ENCODE measurements at regions not wholly inside any gene's neighbourhood (a gene's known extent, or its start where the extent isn't known, plus 50 kb on each side); places are given as distances from the start of the nearest gene placed in this dataset.
"Not testable (repeated sequence)": the region's sequence is repeated elsewhere in the genome, so short reads cannot be mapped to it uniquely, and the experiment has no call there.

DNA sequence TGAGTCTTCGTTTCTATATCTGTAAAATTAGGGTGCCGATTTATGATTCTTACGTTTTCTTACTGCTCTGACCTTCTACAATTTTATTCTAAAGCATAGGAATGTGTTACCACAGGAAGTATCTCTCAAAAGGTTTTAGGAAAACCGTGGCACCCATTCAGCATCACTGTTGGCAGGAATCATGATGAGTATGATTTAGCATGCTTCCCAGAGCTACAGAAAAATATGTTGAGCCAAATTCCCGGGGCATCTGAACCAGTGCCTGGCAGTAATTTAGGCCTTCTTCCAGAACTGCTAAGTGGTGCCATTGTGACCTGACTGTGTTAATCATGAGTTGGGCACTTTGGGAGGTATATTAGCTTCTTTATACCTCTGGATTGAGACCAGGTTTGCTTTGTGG, 605.0 kb upstream of the RAG2 start:
- Mint-ChIP-seq H3K27ac (no peak overlapping the region), H3K27me3 (no peaks in the 10 kb centered on the region), H3K4me1 (ENCODE audit: low read depth) (no peaks in the 10 kb centered on the region), H3K4me3 (no peak overlapping the region), H3K36me3 (ENCODE audit: low read depth) (no peaks in the 10 kb centered on the region), H3K9me3 (peaks cover 10% of the 10 kb centered on the region)
- no peak for DNase-seq

DNA sequence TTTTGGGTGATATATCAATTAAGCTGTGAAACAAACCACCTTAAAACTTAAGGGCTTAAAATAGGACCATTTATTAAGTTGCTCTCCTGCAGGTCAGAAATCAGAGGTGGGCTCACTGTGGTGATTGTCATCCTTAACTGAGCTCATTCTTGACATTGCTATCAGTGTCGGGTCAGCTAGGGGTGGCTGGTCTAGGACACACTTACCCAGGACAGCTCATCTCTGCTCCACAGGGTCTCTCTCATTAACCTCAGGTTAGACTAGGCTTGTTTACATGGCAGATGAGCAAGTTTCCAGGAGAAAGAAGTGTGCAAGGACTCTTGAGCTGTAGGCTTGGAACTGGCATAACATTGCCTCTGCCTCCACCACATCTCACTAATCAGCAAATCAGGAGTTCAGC, 601.0 kb upstream of the RAG2 start:
- Mint-ChIP-seq H3K36me3 (ENCODE audit: low read depth) (no peaks in the 10 kb centered on the region), H3K4me1 (ENCODE audit: low read depth) (no peaks in the 10 kb centered on the region), H3K4me3 (no peak overlapping the region), H3K27me3 (no peaks in the 10 kb centered on the region), H3K27ac (no peak overlapping the region), H3K9me3 (peaks cover 12% of the 10 kb centered on the region)
- no peak for DNase-seq

DNA sequence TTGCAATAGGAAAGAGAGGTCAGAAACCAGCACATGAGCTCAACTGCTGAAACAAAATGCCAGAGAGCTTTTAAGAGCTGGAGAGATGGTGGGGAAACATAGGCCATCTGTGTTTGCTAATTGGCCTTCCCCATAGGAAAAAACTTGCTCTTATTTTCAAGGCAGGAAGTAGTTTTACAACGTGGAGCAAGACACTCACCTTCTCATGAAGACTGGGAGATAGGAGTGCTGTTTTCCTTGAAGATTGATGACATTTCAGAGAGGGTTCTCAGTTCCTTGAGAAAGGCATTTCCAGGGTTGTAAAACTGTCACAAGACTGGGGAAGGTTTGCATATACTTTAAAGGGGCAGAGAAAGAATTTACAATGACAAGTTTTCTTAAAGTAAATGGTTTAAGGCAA, 586.3 kb upstream of the RAG2 start:
- DNase-seq = no peak
- Mint-ChIP-seq H3K36me3 (ENCODE audit: low read depth) (no peaks in the 10 kb centered on the region), H3K27ac (no peak overlapping the region), H3K4me3 (no peak overlapping the region), H3K4me1 (ENCODE audit: low read depth) (no peaks in the 10 kb centered on the region), H3K27me3 (no peaks in the 10 kb centered on the region), H3K9me3 (peaks cover 8% of the 10 kb centered on the region)

DNA sequence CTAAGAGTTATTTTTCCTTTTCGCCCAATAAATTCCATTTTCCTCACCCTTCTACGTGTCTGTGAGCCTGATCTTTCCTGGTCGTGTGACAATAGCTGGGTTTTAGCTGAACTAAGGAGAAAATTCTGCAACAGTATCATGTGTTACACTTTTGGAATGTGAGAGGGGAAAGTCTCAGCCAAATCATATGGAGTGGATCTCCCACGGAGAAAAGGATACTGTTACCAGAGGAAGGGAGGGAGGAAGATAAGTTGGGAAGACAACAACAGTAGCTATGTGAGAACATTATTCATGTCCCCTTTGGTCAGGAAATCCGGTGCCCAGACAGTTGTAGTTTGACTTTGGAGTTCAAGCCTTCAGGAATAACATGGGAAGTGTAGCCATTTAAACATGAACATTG, 584.0 kb upstream of the RAG2 start:
- DNase-seq = no peak
- Mint-ChIP-seq H3K27ac (no peak overlapping the region), H3K27me3 (no peaks in the 10 kb centered on the region), H3K4me1 (ENCODE audit: low read depth) (no peaks in the 10 kb centered on the region), H3K36me3 (ENCODE audit: low read depth) (no peaks in the 10 kb centered on the region), H3K9me3 (peaks cover 8% of the 10 kb centered on the region), H3K4me3 (no peak overlapping the region)

DNA sequence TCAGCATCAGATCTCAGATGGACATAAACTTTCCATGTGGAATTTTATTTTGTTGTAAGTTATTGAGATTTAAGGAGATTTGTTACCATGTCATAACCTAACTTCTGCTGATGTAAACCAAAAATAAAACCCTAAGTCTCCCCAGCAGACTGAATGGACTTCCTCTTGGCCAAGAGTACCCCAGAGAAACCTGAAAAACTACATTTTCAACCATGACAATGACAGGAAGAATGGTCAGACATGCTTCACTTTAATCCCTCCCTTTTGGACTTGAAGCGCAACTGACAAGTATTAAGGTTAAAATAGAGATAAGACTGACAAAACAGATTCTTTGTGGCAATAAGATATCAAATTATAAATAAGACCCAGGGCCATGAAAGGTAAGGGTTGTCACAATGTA, 579.7 kb upstream of the RAG2 start:
- Mint-ChIP-seq H3K4me1 (ENCODE audit: low read depth) (no peaks in the 10 kb centered on the region), H3K9me3 (peaks cover 8% of the 10 kb centered on the region), H3K36me3 (ENCODE audit: low read depth) (no peaks in the 10 kb centered on the region), H3K4me3 (no peak overlapping the region), H3K27me3 (no peaks in the 10 kb centered on the region), H3K27ac (no peak overlapping the region)
- DNase-seq = no peak

DNA sequence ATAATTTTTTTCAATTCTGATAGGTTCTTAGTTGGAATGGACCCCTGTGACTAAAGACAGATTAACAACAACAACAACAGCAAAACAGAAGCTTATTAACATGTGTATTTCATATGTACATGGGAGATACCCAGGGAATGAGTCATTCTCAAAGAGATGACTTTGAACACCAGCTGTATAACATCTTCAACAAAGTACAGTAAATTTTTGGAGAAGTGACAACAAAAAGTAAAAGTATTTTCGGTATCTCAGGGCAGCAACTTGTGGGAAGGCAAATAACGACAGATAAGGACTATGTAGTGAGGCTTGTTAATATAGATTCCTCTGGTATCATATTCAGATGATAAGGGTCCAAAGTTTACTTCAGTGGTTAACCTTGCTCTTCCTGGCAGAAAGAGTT, 573.4 kb upstream of the RAG2 start:
- no peak overlapping the region for H3K4me3 Mint-ChIP-seq
- H3K9me3 Mint-ChIP-seq = peaks cover 10% of the 10 kb centered on the region
- no peaks in the 10 kb centered on the region for H3K4me1 Mint-ChIP-seq (ENCODE audit: low read depth)
- H3K27ac Mint-ChIP-seq = no peak overlapping the region
- H3K36me3 Mint-ChIP-seq (ENCODE audit: low read depth) = no peaks in the 10 kb centered on the region
- no peaks in the 10 kb centered on the region for H3K27me3 Mint-ChIP-seq
- no peak for DNase-seq

DNA sequence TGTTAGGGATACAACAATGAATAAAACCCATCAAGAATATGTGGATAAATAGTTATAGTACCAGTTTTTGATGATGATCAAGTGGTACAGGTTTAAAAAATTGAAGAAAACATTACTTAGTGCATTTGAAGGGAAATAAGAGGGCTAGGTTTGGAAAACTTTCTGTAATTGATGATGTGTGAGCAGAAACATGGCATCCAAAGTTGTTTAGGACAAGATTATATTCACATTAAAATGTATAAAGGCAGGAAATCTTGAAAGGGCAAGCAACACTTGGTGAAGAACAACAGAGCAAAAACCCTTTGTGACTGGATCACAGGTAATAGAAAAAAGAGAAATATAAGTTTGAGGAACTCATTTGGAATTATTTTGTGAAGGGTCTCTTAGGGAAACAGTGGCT, 572.3 kb upstream of the RAG2 start:
- no peak for DNase-seq
- peaks cover 11% of the 10 kb centered on the region for H3K9me3 Mint-ChIP-seq
- H3K36me3 Mint-ChIP-seq (ENCODE audit: low read depth) = no peaks in the 10 kb centered on the region
- H3K4me1 Mint-ChIP-seq (ENCODE audit: low read depth) = no peaks in the 10 kb centered on the region
- no peak overlapping the region for H3K4me3 Mint-ChIP-seq
- H3K27me3 Mint-ChIP-seq = no peaks in the 10 kb centered on the region
- no peak overlapping the region for H3K27ac Mint-ChIP-seq

DNA sequence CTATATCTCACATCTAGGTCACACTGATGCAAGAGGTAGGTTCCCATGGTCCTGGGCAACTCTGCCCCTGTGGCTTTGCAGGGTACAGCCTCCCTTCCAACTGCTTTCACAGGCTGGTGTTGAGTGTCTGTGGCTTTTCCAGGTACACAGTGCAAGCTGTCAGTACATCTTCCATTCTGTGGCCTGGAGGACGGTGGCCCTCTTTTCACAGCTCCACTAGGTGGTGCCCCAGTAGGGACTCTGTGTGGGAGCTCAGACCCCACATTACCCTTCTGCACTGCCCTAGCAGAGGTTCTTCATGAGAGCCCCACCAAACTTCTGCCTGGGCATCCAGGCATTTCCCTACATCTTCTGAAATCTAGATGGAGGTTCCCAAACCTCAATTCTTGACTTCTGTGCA, 547.4 kb upstream of the RAG2 start:
- not testable (repeated sequence) for H3K4me1 Mint-ChIP-seq (ENCODE audit: low read depth); H3K27me3 Mint-ChIP-seq; H3K27ac Mint-ChIP-seq; DNase-seq; H3K4me3 Mint-ChIP-seq; H3K36me3 Mint-ChIP-seq (ENCODE audit: low read depth)
- H3K9me3 Mint-ChIP-seq = peaks cover 17% of the 10 kb centered on the region

DNA sequence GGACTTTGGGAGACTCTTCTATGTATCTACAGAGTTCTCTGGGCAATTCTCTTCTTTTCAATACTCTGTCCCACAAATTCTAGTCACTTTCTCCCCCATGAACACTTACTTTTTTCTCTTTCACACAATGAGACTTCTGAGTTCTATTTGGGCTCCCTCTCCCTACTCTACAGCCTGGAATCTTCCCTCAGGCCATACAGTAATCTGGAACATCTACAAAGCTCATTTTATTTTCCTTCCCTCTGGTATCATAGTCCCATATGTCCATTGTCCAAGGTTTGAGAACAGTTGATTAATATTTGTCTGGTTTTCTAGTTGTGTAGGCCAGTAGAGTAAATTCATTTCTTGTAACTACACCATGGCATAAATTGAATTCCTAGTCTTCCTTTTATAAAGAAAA, 544.6 kb upstream of the RAG2 start:
- peaks cover 18% of the 10 kb centered on the region for H3K9me3 Mint-ChIP-seq
- H3K27me3 Mint-ChIP-seq = no peaks in the 10 kb centered on the region
- DNase-seq = no peak
- H3K4me3 Mint-ChIP-seq = no peak overlapping the region
- H3K36me3 Mint-ChIP-seq (ENCODE audit: low read depth) = no peaks in the 10 kb centered on the region
- H3K27ac Mint-ChIP-seq = no peak overlapping the region
- H3K4me1 Mint-ChIP-seq (ENCODE audit: low read depth) = no peaks in the 10 kb centered on the region

DNA sequence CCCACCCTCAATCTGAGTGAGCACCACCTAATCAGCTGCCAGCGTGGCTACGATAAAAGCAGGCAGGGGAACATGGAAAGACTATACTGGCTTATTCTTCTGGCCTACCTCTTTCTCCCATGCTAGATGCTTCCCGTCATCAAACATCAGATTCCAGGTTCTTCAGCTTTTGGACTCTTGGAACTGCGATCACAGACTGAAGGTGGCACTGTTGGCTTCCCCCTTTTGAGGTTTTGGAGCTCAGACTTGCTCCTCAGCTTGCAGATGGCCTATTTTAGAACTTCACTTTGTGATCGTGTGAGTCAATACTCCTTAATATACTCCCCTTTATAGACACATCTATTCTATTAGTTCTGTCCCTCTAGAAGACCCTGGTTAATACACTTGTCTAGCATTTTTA, 543.7 kb upstream of the RAG2 start:
- H3K36me3 Mint-ChIP-seq (ENCODE audit: low read depth) = no peaks in the 10 kb centered on the region
- H3K27me3 Mint-ChIP-seq = no peaks in the 10 kb centered on the region
- DNase-seq = no peak
- H3K27ac Mint-ChIP-seq = no peak overlapping the region
- H3K4me3 Mint-ChIP-seq = no peak overlapping the region
- no peaks in the 10 kb centered on the region for H3K4me1 Mint-ChIP-seq (ENCODE audit: low read depth)
- H3K9me3 Mint-ChIP-seq = peaks cover 18% of the 10 kb centered on the region

DNA sequence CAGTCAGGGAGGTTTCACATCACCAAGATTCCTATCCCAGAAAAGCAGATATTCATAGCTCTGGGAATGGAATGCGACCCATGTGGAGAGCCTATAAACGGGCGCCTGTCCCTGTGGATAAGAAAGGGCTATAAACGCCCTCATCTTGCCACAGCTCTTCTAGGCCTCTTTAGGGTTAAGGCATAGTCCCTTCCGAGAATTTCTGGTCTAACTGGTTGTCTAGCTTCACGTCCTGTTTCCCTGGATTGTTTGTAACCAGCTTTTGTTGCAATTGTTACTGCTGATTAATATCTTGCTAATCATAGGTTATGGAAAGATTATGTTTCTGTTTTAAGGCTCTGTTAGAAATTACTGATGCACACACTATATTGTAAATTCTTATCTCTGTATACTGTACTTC, 537.6 kb upstream of the RAG2 start:
- not testable (repeated sequence) for H3K4me1 Mint-ChIP-seq (ENCODE audit: low read depth); H3K36me3 Mint-ChIP-seq (ENCODE audit: low read depth); H3K4me3 Mint-ChIP-seq; DNase-seq; H3K27ac Mint-ChIP-seq; H3K27me3 Mint-ChIP-seq
- peaks cover 34% of the 10 kb centered on the region for H3K9me3 Mint-ChIP-seq

DNA sequence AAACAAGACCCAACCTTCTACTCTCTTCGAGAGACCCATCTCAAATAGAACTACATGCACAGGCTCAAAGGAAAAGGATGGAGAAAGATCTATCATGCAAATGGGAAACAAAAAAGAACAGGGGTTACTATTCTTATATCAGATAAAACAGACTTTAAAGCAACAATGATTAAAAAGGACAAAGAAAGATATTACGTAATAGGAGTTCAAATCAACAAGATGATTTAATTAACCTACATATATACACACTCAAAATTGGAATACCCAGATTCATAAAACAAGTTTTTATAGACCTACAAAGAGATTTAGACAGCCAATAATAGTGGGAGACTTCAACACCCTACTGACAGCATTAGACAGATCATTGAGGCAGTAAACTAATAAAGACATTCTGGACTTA, 536.6 kb upstream of the RAG2 start:
- no peak for DNase-seq
- H3K36me3 Mint-ChIP-seq (ENCODE audit: low read depth) = no peaks in the 10 kb centered on the region
- H3K4me3 Mint-ChIP-seq = no peak overlapping the region
- H3K27me3 Mint-ChIP-seq = no peaks in the 10 kb centered on the region
- peaks cover 31% of the 10 kb centered on the region for H3K9me3 Mint-ChIP-seq
- H3K4me1 Mint-ChIP-seq (ENCODE audit: low read depth) = no peaks in the 10 kb centered on the region
- H3K27ac Mint-ChIP-seq = no peak overlapping the region

DNA sequence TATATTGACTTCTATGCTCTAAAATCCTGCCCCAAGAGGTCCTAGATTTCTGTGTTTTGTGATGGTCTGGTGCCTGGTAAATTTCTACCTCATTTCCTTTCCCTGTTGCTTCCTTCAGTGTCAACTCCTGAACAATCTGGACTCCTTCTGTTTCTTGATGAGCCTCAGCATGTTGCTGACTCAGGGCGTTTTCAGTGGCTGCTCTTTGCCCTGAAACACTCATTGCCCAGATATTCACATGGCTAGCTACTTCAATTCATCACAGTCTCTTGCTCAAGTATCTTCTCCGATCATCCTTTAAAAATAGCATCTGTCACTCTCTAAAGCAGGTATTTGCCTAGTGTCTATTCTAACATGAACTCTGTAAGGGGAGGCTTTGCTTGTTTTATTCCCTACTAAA, 526.3 kb upstream of the RAG2 start:
- no peaks in the 10 kb centered on the region for H3K27me3 Mint-ChIP-seq
- peaks cover 13% of the 10 kb centered on the region for H3K9me3 Mint-ChIP-seq
- no peak for DNase-seq
- no peaks in the 10 kb centered on the region for H3K36me3 Mint-ChIP-seq (ENCODE audit: low read depth)
- H3K4me1 Mint-ChIP-seq (ENCODE audit: low read depth) = no peaks in the 10 kb centered on the region
- no peak overlapping the region for H3K4me3 Mint-ChIP-seq
- H3K27ac Mint-ChIP-seq = no peak overlapping the region

DNA sequence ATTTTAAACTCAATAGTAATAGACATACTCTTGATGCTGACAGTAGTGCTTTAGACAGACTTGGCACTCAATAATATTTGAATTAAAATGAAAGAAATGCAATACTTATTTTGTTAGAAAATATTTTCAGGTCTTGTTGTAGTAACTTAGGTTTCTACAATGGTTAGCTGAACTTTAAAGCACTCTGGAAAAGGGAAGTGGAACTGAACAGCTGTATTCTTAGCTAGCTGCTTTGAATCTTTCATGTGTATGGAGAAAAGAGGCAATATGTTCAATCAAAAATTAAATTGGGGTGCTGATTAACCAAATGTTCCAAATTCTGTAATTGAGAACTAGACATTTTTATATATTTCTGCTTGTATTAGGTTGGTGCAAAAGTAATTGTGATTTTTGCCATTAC, 517.9 kb upstream of the RAG2 start:
- DNase-seq = no peak
- no peak overlapping the region for H3K4me3 Mint-ChIP-seq
- peaks cover 10% of the 10 kb centered on the region for H3K9me3 Mint-ChIP-seq
- H3K27ac Mint-ChIP-seq = no peak overlapping the region
- no peaks in the 10 kb centered on the region for H3K4me1 Mint-ChIP-seq (ENCODE audit: low read depth)
- no peaks in the 10 kb centered on the region for H3K27me3 Mint-ChIP-seq
- no peaks in the 10 kb centered on the region for H3K36me3 Mint-ChIP-seq (ENCODE audit: low read depth)

DNA sequence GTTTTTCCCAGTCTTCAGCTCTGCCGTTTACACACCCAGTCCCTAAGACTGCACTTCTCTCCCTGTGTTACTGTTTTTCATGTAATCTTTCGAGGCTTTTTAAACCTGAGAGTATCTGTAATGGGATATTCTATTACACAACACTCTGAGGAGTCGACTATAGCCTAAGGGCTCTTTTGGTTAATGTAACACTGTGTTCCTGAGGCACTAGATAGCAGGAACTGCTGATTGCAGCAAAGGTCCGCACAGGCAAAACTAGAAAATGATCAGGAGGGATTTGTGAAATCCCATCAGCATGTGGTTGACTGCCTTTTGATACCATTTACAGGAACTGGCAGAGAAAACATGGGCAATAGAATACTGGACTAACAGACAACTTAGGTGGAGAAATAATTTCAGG, 512.3 kb upstream of the RAG2 start:
- no peaks in the 10 kb centered on the region for H3K9me3 Mint-ChIP-seq
- H3K4me1 Mint-ChIP-seq (ENCODE audit: low read depth) = no peaks in the 10 kb centered on the region
- no peak overlapping the region for H3K4me3 Mint-ChIP-seq
- no peaks in the 10 kb centered on the region for H3K36me3 Mint-ChIP-seq (ENCODE audit: low read depth)
- H3K27me3 Mint-ChIP-seq = no peaks in the 10 kb centered on the region
- no peak overlapping the region for H3K27ac Mint-ChIP-seq
- DNase-seq = no peak

DNA sequence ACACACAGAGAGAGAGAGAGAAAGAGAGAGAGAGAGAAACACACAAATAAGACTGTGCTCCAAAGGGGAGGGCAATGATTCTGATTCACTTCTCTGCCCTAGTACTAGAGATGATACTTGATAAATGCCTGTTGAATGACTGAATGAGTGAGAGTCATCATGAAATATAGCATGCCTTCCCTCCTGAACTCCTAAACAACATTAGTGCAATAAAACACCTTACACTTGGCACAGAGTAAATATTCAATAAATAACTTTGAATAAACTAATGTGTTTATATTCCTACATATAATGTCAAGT, 511.2 kb upstream of the RAG2 start:
- Mint-ChIP-seq H3K27ac (no peak overlapping the region), H3K36me3 (ENCODE audit: low read depth) (no peaks in the 10 kb centered on the region), H3K4me1 (ENCODE audit: low read depth) (no peaks in the 10 kb centered on the region), H3K27me3 (no peaks in the 10 kb centered on the region), H3K4me3 (no peak overlapping the region), H3K9me3 (no peaks in the 10 kb centered on the region)
- no peak for DNase-seq

All from activated T-cell treated with anti-CD3 and anti-CD28 coated beads, Interleukin-2, amount 50 U/mL, for 24 hours (primary cell).